ENCODE measurements at regions not wholly inside any gene's neighbourhood (a gene's known extent, or its start where the extent isn't known, plus 50 kb on each side); places are given as distances from the start of the nearest gene placed in this dataset.

DNA sequence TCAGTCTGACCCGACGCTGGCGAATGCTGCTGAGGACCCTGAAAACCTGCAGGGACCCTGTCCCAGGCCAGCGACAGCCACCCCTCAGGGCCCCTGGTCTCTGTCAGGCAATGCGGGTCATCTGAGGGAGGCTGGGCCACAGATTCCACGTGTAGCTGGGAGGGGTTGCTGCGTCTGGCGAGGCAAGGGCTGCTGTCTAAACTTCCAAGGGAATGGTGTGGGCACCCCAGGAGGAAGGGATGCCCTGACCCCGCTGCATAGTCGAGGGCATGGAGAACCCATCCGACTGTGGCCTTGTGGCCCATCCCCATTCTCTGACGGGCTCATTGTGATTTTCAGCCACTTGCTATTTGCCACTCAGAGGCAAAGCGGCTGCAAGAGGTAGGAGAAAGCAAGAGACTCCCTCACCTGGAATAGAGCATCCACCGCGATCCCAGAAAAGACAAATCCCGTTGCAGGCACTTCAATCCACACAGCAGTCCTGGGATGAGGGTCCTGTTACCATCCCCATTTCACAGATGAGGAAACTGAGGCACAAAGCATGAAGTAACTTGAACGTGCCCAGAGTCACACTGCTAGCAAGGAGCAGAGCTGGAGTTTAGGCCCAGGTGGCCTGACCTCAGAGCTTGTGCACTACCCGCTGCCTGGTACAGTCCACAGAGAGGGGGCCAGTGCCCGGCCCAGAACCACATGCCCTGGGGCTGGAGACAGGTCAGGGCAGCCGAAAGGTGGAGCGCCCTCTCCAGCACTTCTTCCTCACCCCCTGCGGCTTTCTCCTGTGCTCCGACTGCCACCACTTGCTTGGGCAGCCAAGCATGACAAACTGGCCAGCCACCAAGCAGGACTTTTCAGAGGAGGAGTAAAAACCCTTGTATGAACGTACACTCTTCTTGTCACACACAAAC, 163.8 kb upstream of the KLF14 start:
- DNase-seq (ENCODE audit: low spot score), result no peak

DNA sequence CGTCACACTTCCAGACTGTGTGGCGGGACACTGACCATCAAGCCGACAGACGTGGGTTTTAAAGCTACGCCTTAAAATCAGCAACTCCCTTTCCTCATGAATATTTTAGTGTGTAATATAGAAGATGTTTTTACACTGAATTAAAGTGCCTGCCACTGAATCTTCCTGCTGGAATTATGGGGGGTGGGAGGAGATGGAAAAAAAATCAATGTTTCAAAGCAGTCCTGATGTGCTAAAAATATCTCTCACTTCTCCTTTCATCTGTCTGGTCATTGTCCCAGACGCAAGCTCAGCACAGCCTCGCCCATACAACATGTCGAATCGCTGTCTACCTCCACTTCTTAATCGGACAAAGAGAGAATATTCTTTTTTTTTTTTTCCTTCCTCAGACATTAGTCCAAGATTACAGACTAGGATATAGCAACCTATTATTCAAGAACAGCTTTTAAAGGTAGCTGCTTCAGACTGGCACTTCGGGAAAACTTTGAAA, 165.1 kb upstream of the KLF14 start:
- no peak for DNase-seq (ENCODE audit: low spot score)

DNA sequence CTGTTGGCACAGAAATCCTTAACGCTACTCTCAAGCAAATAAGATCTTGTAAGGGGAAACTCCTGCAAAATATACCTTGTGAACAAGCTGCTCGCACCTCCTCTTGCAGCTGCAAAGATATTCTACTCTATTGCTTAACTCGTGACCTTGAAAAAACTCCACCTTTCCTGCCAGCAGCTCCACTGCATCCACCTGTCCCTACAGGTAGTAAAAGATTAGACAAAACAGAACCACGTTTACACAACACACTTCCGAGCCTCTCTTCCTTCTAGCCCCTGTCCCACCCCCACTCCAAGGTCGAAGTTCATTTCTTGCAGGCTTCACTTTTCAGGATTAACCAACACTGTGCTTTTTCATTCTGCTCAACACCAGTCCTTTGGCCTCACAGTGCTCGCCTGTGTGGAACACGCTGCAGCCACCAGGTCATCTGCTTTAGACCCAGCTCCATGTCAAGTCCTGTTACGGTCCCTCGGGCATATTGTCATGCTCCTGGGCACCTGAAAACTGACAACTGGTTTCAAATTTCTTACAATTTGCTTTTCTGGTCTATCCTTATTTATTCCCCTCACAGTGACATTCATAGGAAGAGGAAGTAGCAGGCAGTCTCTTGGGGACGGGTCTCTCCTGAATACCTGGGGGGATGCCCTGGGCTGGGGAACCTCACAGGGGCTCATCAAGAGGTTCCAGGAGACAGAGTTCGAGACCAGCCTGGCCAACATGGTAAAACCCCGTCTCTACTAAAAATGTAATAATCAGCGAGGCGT, 165.8 kb upstream of the KLF14 start:
- no peak for DNase-seq (ENCODE audit: low spot score)

DNA sequence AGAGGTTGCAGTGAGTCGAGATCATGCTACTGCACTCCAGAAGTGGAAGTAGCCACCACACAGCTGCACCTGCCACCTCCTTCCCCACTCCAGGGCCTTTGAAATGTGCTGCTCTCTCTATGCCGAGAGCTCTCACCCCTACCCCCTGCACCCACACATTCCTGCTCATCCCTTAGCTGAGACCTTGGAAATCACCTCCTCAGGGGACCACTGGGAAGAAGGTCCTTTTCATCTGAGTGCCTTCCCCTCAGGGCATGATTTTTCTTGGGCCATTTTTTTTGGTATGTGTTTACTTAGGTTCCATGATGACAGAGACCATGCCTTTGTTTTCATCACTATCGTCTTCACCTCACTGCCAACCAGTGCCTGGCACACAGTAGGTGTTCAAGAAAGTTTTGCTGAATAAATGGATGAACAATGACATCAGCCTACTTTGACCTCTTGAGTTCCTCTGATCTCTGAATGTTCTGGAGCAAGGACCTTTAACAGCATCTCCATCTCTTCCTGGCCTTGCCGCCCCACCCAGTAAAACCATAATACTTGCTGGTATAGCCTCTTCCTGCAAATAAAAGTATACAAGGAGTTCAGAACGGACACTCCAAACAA, 166.6 kb upstream of the KLF14 start:
- no peak for DNase-seq (ENCODE audit: low spot score)

DNA sequence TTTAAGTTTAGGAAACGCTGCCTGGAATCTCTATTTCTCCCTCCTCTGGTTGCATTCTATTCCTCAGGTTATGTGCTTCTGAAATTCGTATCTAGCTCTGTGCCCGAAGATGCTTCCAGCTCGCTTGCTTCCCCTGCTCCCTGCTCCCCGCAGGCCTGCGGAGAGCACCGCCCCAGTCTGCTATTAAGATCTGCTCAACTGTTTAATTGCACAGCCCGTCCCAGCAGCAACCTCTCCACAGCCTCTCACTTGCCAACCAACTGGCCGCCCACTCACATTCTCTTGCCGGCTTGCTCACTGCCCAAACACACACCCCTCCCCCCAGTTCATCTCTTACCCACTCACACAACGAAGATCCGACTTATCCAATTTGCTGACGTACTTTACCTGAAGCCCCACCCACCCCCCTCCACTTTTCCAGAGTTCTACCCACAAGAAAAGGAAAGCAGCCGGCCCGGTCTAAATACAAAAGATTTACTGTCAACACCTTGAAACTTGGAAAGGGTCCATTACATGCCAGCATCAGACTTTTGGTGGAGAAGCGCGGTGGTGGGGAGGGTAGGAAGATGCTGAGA, 167.3 kb upstream of the KLF14 start:
- DNase-seq (ENCODE audit: low spot score), result peak; percentile 61

DNA sequence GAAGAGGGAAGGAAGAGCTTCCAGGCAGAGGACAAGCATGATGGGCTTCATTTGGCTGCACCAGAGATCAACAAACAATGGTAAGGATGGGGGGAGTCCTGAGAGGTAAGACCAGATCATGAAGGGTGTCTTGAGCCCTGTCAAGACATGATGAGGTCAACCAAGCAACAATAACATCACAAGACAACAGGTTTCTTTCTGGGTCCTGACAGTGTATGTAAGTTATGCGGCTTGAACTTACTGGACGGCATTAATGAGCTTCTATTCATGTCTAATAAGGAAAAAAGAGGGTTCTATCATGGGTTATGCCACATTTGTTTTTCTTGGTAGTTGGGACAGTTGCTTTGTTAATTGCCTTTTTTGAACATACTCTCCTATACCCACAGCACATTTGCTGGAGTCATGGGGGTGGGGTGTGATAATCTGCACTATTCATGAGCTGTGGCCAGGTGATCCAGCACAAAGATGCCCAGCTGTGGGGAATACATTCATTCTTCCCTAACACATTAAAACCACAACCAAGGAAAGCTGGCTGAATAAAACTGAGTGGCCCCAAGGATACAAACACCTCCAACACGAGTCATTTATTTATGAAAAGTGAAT, 168.8 kb upstream of the KLF14 start:
- DNase-seq (ENCODE audit: low spot score), result no peak

DNA sequence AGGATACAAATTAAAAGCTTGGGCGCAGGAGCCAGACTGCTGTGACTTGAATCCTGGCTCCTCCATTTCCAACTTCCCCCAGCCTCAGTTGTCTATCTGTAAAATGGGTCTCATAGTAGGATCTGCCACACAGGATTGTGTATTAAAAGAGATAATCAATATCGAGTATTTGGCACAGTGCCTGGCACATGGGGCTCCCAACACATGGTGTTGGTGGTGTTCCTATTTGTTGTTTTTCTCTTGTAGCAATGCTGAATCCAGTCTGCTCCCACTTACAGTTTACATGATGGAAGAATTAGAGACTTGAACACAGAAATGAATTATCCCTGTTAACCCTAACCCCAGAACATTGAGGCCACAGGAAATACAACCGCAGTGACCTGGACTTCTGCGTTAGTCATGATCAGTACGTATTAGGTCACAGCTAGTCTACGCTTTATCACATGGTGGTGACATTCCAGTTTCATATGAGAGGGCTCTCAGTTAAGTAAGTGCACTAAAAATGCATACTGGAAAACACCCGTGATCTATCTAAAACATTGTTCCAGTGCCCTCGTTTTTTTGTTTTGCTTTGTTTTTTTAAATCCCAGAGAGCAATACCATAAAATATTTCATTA, 169.5 kb upstream of the KLF14 start:
- DNase-seq (ENCODE audit: low spot score), result peak; percentile 53

DNA sequence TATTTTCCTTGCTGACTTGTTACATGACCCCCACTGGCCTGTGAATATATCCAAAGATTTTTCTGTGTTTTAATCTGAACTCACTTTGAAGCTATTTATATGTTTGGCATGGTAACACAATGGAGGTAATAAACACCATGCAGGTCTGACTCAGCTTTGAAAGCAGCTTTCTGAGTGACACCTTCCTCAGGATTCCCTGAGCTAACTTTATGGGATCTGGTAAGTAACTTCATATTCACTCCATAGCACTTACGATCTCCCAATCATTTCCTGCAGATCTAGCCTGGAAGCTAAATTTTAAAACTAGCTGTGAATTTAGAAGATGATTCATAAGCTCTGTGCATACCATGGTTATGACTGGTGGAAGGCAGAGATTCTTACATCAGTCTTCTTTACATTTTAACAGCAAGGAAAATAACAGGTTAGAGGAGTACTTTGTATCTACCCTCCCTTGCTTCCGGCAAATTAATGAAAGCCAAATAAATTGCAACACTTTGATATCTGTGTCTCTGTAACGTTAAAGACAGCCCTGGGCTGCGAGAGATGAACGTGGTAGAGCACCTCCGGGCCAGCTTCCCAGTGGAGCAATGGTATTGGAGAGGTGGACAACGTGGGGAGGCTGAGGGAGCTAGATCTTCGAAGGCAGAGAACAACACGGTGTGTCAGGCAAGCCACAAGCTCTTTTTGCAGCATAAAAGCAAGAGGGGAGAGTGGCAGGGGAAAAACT, 170.2 kb upstream of the KLF14 start:
- peak; percentile 61 for DNase-seq (ENCODE audit: low spot score)

DNA sequence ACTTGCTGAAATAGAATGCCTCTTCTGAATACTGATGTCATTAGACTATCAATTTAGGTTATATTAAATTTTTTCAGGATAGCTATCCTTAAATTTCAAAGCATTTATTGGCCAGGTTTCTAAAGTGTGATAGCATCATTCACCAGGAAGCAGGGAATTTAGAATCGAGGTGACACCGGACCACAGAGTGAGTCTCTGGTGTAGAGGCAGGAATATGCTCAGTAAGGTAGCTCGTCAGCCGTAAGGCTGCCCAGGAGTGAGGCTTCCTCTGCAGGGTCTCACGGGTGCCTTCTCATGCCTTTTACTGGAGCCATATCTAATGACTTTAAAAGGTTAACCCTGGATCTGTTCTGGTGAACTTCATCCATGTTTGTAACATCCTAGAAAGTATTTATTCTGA, 170.8 kb upstream of the KLF14 start:
- no peak for DNase-seq (ENCODE audit: low spot score)

DNA sequence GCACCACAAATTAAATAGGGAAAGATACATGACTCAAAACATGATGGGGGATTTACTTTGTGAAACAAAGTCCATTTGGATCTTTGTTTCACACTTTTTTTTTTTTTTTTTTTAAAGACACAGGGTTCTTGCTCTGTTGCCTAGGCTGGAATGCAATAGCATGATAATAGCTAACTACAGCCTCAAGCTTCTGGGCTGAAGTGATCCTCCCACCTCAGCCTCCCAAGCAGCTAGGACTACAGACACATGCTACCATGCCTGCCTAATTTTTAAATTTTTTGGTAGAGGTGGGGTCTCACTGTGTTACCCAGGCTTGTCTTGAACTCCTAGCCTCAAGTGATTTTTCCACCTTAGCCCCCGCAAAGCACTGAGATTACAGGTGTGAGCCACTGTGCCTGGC, 172.6 kb upstream of the KLF14 start:
- no peak for DNase-seq (ENCODE audit: low spot score)

DNA sequence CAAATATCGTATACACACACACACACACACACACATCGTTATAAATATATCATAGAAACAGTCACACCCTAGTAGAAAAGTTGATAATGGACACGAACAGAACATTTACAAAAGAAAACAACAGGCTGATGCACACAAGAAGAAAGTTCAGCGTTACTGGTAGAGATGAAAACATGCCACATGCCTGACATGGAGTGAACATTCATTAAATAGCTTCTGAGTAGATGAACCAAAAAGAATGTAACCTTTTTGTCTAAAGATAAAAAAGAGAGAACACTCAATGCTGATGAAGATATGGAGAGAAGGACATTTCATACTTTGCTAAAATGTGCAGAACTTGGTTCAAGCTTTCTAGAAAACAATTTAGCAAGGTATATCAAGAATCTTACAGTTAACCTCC, 173.4 kb upstream of the KLF14 start:
- no peak for DNase-seq (ENCODE audit: low spot score)

DNA sequence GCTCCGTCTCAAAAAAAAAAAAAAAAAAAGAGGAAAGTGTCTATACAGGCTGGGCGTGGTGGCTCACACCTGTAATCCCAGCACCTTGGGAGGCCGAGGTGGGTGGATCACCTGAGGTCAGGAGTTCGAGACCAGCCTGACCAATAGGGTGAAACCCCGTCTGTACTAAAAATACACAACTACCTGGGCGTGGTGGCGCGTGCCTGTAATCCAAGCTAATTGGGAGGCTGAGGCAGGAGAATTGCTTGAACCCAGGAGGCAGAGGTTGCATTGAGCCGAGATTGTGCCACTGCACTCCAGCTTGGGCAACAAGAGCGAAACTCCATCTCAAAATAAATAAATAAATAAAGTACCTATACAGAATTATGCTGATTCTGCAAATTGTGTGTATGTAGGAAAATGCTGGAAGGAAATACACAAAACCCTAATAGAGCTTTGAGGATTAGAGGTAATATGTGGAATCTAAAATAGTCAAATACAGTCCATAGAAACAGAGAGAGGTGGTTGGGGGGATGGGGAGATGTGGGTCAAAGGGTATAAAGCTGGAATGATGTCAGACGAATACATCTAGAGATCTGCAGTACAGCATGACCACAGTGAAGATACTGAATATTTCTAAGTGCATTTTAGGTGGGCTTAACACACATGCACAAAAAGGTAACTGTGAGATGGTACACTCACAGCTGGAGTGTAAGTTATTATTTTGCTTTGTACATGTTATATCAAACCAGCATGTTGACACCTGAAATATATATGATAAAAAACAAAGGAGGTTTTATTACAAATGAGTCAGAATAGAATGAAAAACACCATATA, 174.5 kb upstream of the KLF14 start:
- DNase-seq (ENCODE audit: low spot score), result no peak

DNA sequence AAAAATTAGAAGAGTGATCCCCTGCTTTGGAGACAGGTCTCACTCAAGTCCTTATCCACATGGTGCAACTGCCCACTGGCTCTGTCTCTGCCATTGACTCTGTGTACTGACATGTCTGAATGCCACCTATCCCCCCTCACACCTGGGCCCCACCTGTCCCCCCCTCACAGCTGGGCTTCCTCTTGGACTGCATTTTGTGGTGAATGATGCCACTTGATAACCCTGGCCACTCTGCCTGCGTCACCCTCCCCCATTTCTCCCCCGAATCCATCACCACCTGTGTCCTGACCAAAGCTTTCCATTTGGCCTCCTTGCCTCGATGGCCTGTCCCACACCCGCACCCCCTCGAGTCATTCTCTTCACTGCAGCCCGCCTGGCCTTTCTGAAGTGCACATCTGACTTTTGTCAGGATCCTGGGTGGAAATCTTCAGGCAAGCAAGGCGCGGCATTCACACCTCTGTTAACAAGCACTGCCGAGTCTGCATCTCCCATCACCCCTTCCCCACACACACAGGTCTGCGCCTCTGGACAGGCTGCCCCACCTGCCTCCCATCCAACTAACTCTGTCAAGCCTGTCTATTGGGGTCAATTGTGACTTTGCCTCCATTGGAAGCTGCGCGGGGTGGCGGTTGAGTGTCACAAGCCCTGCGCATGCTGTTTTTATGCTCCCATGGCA, 175.3 kb upstream of the KLF14 start:
- no peak for DNase-seq (ENCODE audit: low spot score)

DNA sequence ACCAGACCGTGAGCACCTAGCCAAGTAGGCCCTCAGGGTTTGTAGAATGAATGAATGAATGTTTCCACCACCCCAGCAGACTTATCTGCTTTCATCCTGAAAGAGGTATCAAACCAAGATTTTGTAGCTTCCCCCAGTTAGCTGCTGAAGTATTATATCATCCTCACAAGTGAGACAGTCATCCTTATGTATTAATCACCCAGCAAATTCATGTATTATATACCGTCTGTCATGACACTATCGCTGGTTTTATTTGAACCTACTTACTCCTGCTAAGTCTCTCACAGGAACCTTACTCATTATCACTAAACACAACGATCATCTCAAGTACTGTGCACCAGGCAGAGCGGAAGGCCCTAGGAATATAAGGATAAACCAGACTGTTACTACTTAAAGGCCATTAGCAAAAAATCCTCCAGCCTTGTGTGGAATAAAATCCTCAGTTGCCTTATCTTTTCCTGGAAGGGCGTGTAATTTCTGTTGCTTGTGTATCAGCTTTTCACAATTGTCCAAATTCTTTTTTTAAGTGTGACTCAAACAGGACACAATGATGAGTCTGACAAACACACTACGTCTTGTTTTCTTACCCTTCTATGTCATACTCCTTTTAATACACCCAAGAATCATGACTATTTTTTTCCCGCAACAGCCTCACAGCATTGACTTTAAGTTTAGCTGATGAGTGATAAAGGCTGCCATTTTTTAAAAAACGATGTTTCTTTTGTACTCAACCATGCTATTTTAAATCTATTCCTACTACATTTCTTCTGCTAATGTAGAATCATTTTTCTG, 176.1 kb upstream of the KLF14 start:
- DNase-seq (ENCODE audit: low spot score), result no peak

DNA sequence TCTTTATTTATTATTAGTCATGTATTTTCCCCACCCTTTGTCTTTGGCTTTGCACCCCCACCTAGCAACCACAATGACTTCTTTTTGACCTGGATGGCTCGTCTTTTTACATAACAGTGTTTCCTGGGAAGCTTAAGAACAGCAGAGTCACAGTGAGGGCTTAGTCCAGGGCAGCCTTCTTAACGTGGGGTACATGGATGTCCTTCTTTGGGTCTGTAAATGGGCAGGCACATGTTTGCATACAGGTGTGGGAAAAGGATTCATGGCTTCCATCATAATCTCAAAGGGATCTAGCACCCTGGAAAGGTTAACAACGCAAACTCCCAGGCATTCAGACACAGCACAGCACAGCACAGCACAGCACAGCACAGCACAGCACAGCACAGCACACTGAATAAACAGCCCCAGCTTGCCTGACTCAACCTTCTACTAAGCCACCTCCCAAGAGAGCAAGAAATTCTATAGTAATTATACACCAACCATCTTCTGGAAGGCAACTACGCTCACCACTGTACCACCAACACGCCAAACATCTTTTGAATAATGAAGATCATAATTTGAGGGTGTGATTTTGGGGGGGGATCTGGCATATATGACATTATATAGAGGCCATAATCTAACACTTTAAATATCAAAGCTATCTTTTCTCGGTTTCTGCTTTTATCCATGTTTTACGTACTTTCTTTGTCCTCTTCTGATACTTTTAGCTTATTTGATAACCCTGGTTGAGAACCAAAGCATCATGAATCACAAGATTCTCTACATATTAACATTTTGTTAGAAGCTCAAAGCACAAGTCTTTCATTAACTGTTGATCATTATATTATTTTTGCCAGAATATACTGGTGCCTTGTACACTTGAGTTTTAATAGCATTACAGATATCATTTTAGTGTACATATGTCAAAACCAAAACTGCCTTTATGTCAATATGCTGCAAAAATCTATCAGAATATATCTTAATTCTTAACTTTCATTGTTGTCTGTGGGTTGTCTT, 177.2 kb upstream of the KLF14 start:
- DNase-seq (ENCODE audit: low spot score), result no peak

DNA sequence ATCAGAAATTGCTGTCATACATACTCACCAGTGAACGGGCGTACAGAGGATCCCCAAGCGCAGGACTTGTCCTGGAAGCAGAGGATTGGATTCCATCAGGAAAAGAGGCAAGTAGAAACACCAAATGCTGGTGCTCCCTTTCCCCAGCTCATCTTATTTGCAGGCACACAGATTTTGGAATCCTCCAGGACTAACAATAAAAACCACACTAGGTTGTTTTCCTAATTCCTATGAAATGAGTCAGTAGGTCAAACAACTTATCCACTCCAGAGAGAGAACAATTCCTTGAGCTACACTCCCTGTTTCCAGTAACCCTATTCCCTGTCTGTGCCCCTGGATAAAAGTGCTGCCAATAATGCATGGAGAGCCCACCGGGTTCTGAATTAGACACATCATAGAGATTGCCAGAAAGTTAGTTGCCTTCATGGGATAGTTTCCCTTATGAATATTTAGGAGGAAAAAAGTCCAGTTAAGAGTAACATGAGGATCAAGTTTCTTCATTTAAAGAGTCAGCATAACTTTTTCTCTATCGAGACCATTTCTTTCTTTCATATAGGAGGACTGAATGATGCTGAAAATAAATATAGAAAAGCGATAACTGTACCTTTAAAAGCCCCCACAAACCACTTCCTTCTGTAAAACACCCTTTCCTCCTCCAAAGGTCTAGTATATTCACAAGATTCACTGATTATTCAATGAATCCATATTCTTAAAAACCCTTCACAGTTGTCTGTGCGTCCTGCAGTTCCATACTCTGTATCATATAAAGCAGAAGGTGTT, 178.3 kb upstream of the KLF14 start:
- DNase-seq (ENCODE audit: low spot score), result peak; percentile 58

All from AG08395 (cell line).